GM23338 (cell line): ENCODE measurements at regions not wholly inside any gene's neighbourhood (a gene's known extent, or its start where the extent isn't known, plus 50 kb on each side); places are given as distances from the start of the nearest gene placed in this dataset.

Source experiments
- ATAC-seq: fragments of 200-7000 bp; cut with Tn5 transposase; 3 replicates; pipeline ENCODE4 v1.9.1; 2020
- DNase-seq: peaks from one replicate; pipeline ENCODE4 v3.0.0-alpha.2; 2015; ENCODE audit warnings: low spot score
- H2AFZ ChIP-seq: fragments of 200-600 bp; sonication (generic); 2 replicates; pipeline ENCODE4 v1.8.0; 2016; ENCODE audit warnings: antibody characterized with exemption, mild to moderate bottlenecking, moderate library complexity
- H3F3A ChIP-seq: fragments of 200-600 bp; sonication (generic); replicated peaks from 2 replicates; pipeline ENCODE4 v1.8.0; 2017; ENCODE audit warnings: antibody characterized with exemption, mixed run types, low read depth
- H3K27ac ChIP-seq: fragments of 200-600 bp; sonication (generic); 2 replicates; pipeline ENCODE4 v1.6.1; 2016; ENCODE audit warnings: low read depth
- H3K27me3 ChIP-seq: fragments of 200-600 bp; sonication (generic); 2 replicates; pipeline ENCODE4 v1.8.0; 2016; ENCODE audit warnings: mild to moderate bottlenecking, mixed run types, moderate library complexity; ENCODE audit not compliant: insufficient read depth
- H3K36me3 ChIP-seq: fragments of 200-600 bp; sonication (generic); 2 replicates; pipeline ENCODE4 v1.8.0; 2016; ENCODE audit warnings: mild to moderate bottlenecking; ENCODE audit not compliant: insufficient read depth
- H3K4me1 ChIP-seq: fragments of 200-600 bp; sonication (generic); 2 replicates; pipeline ENCODE4 v1.8.0; 2016; ENCODE audit warnings: mild to moderate bottlenecking, moderate library complexity; ENCODE audit not compliant: insufficient read depth
- H3K4me2 ChIP-seq: fragments of 200-600 bp; sonication (generic); 2 replicates; pipeline ENCODE4 v1.7.1; 2017; ENCODE audit warnings: mixed run types
- H3K4me3 ChIP-seq: fragments of 200-600 bp; sonication (generic); 2 replicates; pipeline ENCODE4 v1.6.1; 2016; ENCODE audit warnings: mixed run types
- H3K79me2 ChIP-seq: fragments of 200-600 bp; sonication (generic); replicated peaks from 2 replicates; pipeline ENCODE4 v1.8.0; 2017; ENCODE audit warnings: mild to moderate bottlenecking; ENCODE audit not compliant: insufficient read depth
- H3K9me2 ChIP-seq: fragments of 200-600 bp; sonication (generic); 2 replicates; pipeline ENCODE4 v1.8.0; 2017; ENCODE audit not compliant: insufficient read depth
- H4K20me1 ChIP-seq: fragments of 200-600 bp; sonication (generic); replicated peaks from 2 replicates; pipeline ENCODE4 v1.8.0; 2017; ENCODE audit warnings: mild to moderate bottlenecking; ENCODE audit not compliant: insufficient read depth
- H3K27ac Mint-ChIP-seq: 2 replicates; pipeline ENCODE4 v1.8.0; 2020; ENCODE audit warnings: inconsistent platforms, mild to moderate bottlenecking, moderate library complexity, mixed read lengths
- H3K27me3 Mint-ChIP-seq: 3 replicates; pipeline ENCODE4 v1.8.0; 2022; ENCODE audit warnings: low read depth, mild to moderate bottlenecking, moderate library complexity, mixed read lengths, inconsistent platforms; ENCODE audit not compliant: insufficient read depth, poor library complexity
- H3K36me3 Mint-ChIP-seq: 3 replicates; pipeline ENCODE4 v1.8.0; 2021; ENCODE audit warnings: low read depth, mild to moderate bottlenecking, inconsistent platforms, moderate library complexity, mixed read lengths
- H3K4me1 Mint-ChIP-seq: 3 replicates; pipeline ENCODE4 v1.8.0; 2020; ENCODE audit warnings: mild to moderate bottlenecking, inconsistent platforms, mixed read lengths
- H3K4me3 Mint-ChIP-seq: 3 replicates; pipeline ENCODE4 v1.8.0; 2021; ENCODE audit warnings: moderate library complexity, mild to moderate bottlenecking, inconsistent platforms, mixed read lengths
- H3K9me3 Mint-ChIP-seq: 3 replicates; pipeline ENCODE4 v1.8.0; 2020; ENCODE audit warnings: moderate library complexity, mild to moderate bottlenecking, inconsistent platforms, mixed read lengths
- CREB1 ChIP-seq: fragments of 250-450 bp; sonication (Bioruptor Pico); IDR thresholded peaks from 2 replicates; pipeline ENCODE4 v1.5.0; 2020; ENCODE audit warnings: low read depth, mild to moderate bottlenecking, moderate library complexity
- REST ChIP-seq: IDR thresholded peaks from one replicate; pipeline ENCODE4 v1.6.1; 2018; ENCODE audit warnings: antibody characterized with exemption; ENCODE audit not compliant: unreplicated experiment
- ZNF114 ChIP-seq: fragments of 250-450 bp; sonication (Bioruptor Pico); IDR thresholded peaks from 2 replicates; pipeline ENCODE4 v1.5.0; 2020; ENCODE audit warnings: mild to moderate bottlenecking, moderate library complexity
- TF ChIP-seq, protein P1 (sequence below): fragments of 250-450 bp; sonication (Bioruptor Pico); IDR thresholded peaks from 2 replicates; pipeline ENCODE4 v1.5.0; 2020; ENCODE audit warnings: mild to moderate bottlenecking, moderate library complexity

DNA sequence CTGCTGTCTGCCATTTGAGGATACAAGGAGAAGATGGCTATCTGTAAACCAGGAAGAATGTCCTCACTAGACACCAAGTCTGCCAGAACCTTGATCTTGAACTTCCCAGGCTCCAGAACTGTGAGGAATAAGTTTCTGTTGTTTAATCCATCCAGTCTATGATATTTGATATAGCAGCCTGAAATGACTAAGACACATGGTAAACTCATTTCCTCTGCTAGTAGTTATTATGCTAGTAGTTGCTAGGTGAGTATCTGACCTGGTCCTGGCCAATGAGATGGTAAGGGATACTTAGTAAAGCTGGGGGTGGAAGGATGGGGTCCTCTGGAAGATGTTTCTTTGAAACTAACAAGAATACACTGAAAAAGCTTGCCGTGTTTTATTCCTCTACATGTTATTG is 280.7 kb upstream of the ARHGEF26 start (continued):
- TF ChIP-seq REST (no peak), ZNF114 (CRISPR knock-in tag) (no peak)

DNA sequence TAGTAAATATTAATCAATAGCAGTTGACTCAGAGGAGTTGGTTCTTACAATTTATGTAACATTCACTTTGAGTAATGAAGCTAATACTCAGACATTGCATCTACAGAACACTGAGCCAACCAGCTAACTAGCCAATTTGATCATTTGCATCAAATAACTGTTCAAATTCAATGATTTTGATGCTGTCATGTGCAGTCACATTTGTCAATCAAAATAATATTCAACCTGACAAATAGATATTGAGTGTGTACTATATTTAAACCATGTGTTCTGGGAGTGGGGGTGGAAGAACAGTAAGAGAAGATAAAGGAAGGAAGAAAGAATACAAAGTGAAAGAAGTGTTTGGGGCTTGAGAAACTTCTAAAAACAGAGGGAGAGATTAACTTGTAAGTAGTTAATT is 277.2 kb upstream of the ARHGEF26 start:
- Histone ChIP-seq H3K4me2 (no peak overlapping the region), H2AFZ (no peak overlapping the region), H3K27me3 (no peaks in the 10 kb centered on the region), H3K9me2 (no peaks in the 10 kb centered on the region; the same call in 1 of the 2 replicates), H3K4me3 (no peak overlapping the region), H3K4me1 (no peaks in the 10 kb centered on the region), H3K79me2 (no peaks in the 10 kb centered on the region), H3F3A (no peaks in the 10 kb centered on the region), H4K20me1 (no peaks in the 10 kb centered on the region), H3K36me3 (no peaks in the 10 kb centered on the region), H3K27ac (no peak overlapping the region)
- no peak overlapping the region for H3K27ac Mint-ChIP-seq
- DNase-seq, result no peak
- ATAC-seq, result no peak
- no peaks in the 10 kb centered on the region for H3K27me3 Mint-ChIP-seq
- TF ChIP-seq CREB1, result no peak
- no peaks in the 10 kb centered on the region for H3K36me3 Mint-ChIP-seq
- no peaks in the 10 kb centered on the region for H3K9me3 Mint-ChIP-seq
- H3K4me3 Mint-ChIP-seq, result no peak overlapping the region
- no peaks in the 10 kb centered on the region for H3K4me1 Mint-ChIP-seq

DNA sequence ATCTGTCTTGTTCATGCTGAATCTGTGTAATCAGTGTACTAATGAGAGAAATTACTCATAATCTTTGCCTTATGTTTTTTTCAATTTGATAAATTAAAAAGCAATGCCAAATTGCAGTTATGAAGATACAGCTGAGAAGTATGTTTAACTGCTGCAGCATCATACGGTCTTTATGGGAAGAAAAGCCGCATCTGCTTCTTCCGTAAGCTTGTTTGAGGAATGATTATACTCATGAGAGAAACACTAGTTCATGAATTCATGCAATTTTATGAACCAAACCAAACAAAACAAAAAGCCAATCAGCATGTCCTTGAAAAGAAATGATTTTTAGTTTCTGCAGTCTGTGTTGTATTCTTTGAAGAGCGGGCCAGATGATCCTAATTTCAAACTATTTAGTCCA is 275.9 kb upstream of the ARHGEF26 start:
- H4K20me1 ChIP-seq, result no peaks in the 10 kb centered on the region
- H3K9me2 ChIP-seq, result no peaks in the 10 kb centered on the region; the same call in 1 of the 2 replicates
- H3K4me3 Mint-ChIP-seq, result no peak overlapping the region
- H3K27ac Mint-ChIP-seq, result no peak overlapping the region
- ATAC-seq, result no peak
- H3K36me3 ChIP-seq, result no peaks in the 10 kb centered on the region
- TF ChIP-seq, protein P1, sequence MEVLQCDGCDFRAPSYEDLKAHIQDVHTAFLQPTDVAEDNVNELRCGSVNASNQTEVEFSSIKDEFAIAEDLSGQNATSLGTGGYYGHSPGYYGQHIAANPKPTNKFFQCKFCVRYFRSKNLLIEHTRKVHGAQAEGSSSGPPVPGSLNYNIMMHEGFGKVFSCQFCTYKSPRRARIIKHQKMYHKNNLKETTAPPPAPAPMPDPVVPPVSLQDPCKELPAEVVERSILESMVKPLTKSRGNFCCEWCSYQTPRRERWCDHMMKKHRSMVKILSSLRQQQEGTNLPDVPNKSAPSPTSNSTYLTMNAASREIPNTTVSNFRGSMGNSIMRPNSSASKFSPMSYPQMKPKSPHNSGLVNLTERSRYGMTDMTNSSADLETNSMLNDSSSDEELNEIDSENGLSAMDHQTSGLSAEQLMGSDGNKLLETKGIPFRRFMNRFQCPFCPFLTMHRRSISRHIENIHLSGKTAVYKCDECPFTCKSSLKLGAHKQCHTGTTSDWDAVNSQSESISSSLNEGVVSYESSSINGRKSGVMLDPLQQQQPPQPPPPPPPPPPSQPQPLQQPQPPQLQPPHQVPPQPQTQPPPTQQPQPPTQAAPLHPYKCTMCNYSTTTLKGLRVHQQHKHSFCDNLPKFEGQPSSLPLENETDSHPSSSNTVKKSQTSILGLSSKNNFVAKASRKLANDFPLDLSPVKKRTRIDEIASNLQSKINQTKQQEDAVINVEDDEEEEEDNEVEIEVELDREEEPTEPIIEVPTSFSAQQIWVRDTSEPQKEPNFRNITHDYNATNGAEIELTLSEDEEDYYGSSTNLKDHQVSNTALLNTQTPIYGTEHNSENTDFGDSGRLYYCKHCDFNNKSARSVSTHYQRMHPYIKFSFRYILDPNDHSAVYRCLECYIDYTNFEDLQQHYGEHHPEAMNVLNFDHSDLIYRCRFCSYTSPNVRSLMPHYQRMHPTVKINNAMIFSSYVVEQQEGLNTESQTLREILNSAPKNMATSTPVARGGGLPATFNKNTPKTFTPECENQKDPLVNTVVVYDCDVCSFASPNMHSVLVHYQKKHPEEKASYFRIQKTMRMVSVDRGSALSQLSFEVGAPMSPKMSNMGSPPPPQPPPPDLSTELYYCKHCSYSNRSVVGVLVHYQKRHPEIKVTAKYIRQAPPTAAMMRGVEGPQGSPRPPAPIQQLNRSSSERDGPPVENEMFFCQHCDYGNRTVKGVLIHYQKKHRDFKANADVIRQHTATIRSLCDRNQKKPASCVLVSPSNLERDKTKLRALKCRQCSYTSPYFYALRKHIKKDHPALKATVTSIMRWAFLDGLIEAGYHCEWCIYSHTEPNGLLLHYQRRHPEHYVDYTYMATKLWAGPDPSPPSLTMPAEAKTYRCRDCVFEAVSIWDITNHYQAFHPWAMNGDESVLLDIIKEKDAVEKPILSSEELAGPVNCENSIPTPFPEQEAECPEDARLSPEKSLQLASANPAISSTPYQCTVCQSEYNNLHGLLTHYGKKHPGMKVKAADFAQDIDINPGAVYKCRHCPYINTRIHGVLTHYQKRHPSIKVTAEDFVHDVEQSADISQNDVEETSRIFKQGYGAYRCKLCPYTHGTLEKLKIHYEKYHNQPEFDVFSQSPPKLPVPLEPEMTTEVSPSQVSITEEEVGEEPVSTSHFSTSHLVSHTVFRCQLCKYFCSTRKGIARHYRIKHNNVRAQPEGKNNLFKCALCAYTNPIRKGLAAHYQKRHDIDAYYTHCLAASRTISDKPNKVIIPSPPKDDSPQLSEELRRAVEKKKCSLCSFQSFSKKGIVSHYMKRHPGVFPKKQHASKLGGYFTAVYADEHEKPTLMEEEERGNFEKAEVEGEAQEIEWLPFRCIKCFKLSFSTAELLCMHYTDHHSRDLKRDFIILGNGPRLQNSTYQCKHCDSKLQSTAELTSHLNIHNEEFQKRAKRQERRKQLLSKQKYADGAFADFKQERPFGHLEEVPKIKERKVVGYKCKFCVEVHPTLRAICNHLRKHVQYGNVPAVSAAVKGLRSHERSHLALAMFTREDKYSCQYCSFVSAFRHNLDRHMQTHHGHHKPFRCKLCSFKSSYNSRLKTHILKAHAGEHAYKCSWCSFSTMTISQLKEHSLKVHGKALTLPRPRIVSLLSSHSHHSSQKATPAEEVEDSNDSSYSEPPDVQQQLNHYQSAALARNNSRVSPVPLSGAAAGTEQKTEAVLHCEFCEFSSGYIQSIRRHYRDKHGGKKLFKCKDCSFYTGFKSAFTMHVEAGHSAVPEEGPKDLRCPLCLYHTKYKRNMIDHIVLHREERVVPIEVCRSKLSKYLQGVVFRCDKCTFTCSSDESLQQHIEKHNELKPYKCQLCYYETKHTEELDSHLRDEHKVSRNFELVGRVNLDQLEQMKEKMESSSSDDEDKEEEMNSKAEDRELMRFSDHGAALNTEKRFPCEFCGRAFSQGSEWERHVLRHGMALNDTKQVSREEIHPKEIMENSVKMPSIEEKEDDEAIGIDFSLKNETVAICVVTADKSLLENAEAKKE, result no peak
- no peaks in the 10 kb centered on the region for H3K27me3 Mint-ChIP-seq
- no peaks in the 10 kb centered on the region for H3K4me1 ChIP-seq
- no peaks in the 10 kb centered on the region for H3K36me3 Mint-ChIP-seq
- DNase-seq, result no peak
- H3K4me3 ChIP-seq, result no peak overlapping the region
- no peak overlapping the region for H2AFZ ChIP-seq
- H3F3A ChIP-seq, result no peaks in the 10 kb centered on the region
- no peak overlapping the region for H3K4me2 ChIP-seq
- H3K79me2 ChIP-seq, result no peaks in the 10 kb centered on the region
- H3K4me1 Mint-ChIP-seq, result no peaks in the 10 kb centered on the region
- H3K9me3 Mint-ChIP-seq, result no peaks in the 10 kb centered on the region
- no peak overlapping the region for H3K27ac ChIP-seq
- H3K27me3 ChIP-seq, result no peaks in the 10 kb centered on the region
